ENCODE measurements at regions not wholly inside any gene's neighbourhood (a gene's known extent, or its start where the extent isn't known, plus 50 kb on each side); places are given as distances from the start of the nearest gene placed in this dataset.

DNA sequence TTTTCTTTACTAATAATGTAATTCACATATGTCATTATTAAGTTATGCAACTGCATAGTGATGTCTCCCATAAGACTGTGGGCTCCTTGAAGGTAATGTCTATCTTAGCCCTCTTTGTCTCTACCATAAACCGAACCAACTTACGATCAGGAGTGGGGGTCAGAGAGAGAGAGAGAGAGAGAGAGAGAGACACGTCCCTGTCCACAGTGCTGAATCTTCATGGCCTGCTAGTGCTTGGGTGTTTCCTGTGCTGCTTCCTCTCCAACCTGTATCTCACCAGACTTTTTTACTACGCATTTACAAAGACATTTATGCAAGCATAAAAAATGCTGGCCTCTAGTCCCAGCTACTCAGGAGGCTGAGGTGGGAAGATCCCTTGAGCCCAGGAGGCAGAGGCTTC, 52.2 kb upstream of the HAPSTR1 start:
- intact Hi-C loops (cut with DNase I): no loop called here
- H3K4me1 ChIP-seq (replicated peaks in 1 of 2): no peaks in the 10 kb centered on the region
- no peak overlapping the region for H3K27ac ChIP-seq
- no peaks in the 10 kb centered on the region for H3K27me3 ChIP-seq
- no peak overlapping the region for H3K4me3 ChIP-seq
- no peak for DNase-seq
- no peaks in the 10 kb centered on the region for H3K9me3 ChIP-seq (replicated peaks in 1 of 3)
- no peak for TF ChIP-seq POLR2A (IDR thresholded peaks at IDR 0.05)
- TF ChIP-seq, protein P1, sequence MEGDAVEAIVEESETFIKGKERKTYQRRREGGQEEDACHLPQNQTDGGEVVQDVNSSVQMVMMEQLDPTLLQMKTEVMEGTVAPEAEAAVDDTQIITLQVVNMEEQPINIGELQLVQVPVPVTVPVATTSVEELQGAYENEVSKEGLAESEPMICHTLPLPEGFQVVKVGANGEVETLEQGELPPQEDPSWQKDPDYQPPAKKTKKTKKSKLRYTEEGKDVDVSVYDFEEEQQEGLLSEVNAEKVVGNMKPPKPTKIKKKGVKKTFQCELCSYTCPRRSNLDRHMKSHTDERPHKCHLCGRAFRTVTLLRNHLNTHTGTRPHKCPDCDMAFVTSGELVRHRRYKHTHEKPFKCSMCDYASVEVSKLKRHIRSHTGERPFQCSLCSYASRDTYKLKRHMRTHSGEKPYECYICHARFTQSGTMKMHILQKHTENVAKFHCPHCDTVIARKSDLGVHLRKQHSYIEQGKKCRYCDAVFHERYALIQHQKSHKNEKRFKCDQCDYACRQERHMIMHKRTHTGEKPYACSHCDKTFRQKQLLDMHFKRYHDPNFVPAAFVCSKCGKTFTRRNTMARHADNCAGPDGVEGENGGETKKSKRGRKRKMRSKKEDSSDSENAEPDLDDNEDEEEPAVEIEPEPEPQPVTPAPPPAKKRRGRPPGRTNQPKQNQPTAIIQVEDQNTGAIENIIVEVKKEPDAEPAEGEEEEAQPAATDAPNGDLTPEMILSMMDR (IDR thresholded peaks at IDR 0.05): no peak
- WGBS, 4 donors: 56 to 69% (median 66%) methylated on average over 4 of the region's 4 CpGs
- no peaks in the 10 kb centered on the region for H3K36me3 ChIP-seq (replicated peaks in 1 of 2)

DNA sequence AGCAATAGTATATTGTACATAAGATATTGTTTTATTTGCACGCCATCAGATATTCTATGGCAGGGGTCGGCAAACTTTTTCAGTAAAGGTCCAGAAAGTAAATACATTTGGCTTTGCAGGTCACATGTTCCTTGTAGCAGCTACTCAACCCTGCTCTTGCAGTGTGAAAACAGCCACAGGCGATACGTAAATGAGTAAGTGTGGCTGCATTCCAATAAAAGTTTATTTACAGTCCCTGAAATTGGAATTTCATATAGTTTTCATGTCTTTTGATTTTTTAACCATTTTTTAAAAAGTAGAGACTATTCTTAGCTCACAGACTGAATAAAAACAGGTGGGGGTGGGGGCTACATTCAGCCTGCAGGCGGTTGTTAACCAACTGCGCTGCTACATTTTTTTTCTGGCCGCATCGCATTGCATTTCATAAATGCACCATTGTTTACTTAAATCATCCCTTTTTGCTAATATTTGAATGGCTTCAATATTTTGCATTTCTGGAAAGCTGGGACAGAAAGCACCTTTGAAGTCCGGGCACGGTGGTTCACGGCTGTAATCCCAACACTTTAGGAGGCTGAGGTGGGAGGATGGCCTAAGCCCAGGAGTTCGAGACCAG, 50.5 kb upstream of the HAPSTR1 start:
- 85 to 91% (median 87%) methylated on average over 12 of the region's 12 CpGs for WGBS, 4 donors
- no peak for DNase-seq
- Histone ChIP-seq H3K27ac (no peak overlapping the region), H3K36me3 (replicated peaks in 1 of 2) (no peaks in the 10 kb centered on the region), H3K4me3 (no peak overlapping the region), H3K4me1 (replicated peaks in 1 of 2) (no peaks in the 10 kb centered on the region), H3K27me3 (no peaks in the 10 kb centered on the region), H3K9me3 (replicated peaks in 1 of 3) (no peaks in the 10 kb centered on the region)
- no peak for TF ChIP-seq POLR2A (IDR thresholded peaks at IDR 0.05)
- TF ChIP-seq, protein P1 (IDR thresholded peaks at IDR 0.05): no peak
- intact Hi-C loops (cut with DNase I): no loop called here

Data from adrenal gland (tissue), 9 donors.